ENCODE measurements at regions not wholly inside any gene's neighbourhood (a gene's known extent, or its start where the extent isn't known, plus 50 kb on each side); places are given as distances from the start of the nearest gene placed in this dataset.
"Not testable (repeated sequence)": the region's sequence is repeated elsewhere in the genome, so short reads cannot be mapped to it uniquely, and the experiment has no call there.

DNA sequence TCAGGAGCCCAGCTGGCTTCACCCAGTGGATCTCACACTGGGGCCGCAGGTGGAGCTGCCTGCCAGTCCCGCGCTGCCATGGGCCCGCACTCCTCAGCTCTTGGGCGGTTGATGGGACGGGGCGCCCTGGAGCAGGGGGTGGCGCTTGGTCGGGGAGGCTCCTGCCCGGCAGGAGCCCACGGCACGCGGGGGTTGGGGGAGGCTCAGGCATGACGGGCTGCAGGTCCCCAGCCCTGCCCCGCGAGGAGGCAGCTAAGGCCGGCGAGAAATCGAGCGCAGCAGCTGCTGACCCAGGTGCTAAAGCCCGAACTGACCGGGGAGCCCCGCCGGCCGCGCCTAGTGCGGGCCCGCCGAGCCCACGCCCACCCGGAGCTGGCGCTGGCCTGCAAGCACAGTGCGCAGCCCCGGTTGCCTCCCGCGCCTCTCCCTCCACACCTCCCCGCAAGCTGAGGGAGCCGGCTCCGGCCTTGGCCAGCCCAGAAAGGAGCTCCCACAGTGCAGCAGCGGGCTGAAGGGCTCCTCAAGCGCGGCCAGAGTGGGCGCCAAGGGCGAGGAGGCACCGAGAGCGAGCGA is 109.7 kb upstream of the SLC39A10 start:
- not testable (repeated sequence) for TF ChIP-seq EZH2 (IDR thresholded peaks at IDR 0.05; ENCODE audit: borderline replicate concordance); CTCF (IDR thresholded peaks at IDR 0.05; ENCODE audit: poor library complexity)

All from hepatocyte (in vitro differentiated cells).